Spleen (tissue), 7 donors: ENCODE measurements at regions not wholly inside any gene's neighbourhood (a gene's known extent, or its start where the extent isn't known, plus 50 kb on each side); places are given as distances from the start of the nearest gene placed in this dataset.

ENCODE experiments used
- POLR2A ChIP-seq, 3 donors: fragments of 450-650 bp; IDR thresholded peaks; one replicate each; pipeline ENCODE4 v1.5.1; 2017; ENCODE audit warnings: antibody characterized with exemption in 3 of 3, mild to moderate bottlenecking in 1 of 3
- TF ChIP-seq, protein P1 (sequence below), 11 experiments: fragments of 200-600 bp in 7 of 11; fragments of 450-650 bp in 4 of 11; sonication (generic) in 4 of 11; IDR thresholded peaks in 8 of 11; conservative IDR thresholded peaks in 3 of 11; 1 replicate in 7 of 11; 2 replicates in 4 of 11; pipeline versions ENCODE4 v1.4.0 to v1.8.0; 2016 to 2021; ENCODE audit warnings: antibody characterized with exemption in 11 of 11, inconsistent platforms in 4 of 11, mild to moderate bottlenecking in 1 of 11
- donor health status: DM: no; HTN: no; CAD: no; lungs with moderate emphysema.
- donor health status: DM: no; HTN: no; CAD: no.
- donor health status: DM: no; HTN: no; CAD: no.

- TF ChIP-seq, protein P1, sequence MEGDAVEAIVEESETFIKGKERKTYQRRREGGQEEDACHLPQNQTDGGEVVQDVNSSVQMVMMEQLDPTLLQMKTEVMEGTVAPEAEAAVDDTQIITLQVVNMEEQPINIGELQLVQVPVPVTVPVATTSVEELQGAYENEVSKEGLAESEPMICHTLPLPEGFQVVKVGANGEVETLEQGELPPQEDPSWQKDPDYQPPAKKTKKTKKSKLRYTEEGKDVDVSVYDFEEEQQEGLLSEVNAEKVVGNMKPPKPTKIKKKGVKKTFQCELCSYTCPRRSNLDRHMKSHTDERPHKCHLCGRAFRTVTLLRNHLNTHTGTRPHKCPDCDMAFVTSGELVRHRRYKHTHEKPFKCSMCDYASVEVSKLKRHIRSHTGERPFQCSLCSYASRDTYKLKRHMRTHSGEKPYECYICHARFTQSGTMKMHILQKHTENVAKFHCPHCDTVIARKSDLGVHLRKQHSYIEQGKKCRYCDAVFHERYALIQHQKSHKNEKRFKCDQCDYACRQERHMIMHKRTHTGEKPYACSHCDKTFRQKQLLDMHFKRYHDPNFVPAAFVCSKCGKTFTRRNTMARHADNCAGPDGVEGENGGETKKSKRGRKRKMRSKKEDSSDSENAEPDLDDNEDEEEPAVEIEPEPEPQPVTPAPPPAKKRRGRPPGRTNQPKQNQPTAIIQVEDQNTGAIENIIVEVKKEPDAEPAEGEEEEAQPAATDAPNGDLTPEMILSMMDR (IDR thresholded peaks at IDR 0.05 in 8 of 11, conservative IDR thresholded peaks at IDR 0.05 in 3 of 11) = no peak
- no peak for TF ChIP-seq POLR2A (IDR thresholded peaks at IDR 0.05)
Measured at GRCh38 chr17:33811004-33811760, 443.9 kb upstream of the CCL2 start.
